ENCODE measurements at regions not wholly inside any gene's neighbourhood (a gene's known extent, or its start where the extent isn't known, plus 50 kb on each side); places are given as distances from the start of the nearest gene placed in this dataset.

- TF ChIP-seq CTCF (IDR thresholded peaks at IDR 0.05; ENCODE audit: borderline replicate concordance, extremely low read depth, low read length, poor library complexity, severe bottlenecking): no peak
- TF ChIP-seq EZH2 (IDR thresholded peaks at IDR 0.05; ENCODE audit: borderline replicate concordance, low read depth, low read length, severe bottlenecking): no peak
These were observed 403.0 kb upstream of the SPTLC3 start for GRCh38 chr20:12605751-12606150.
